Frontal cortex (tissue), 1 donor: ENCODE measurements at regions not wholly inside any gene's neighbourhood (a gene's known extent, or its start where the extent isn't known, plus 50 kb on each side); places are given as distances from the start of the nearest gene placed in this dataset. TPM values are rescaled to one million over a fixed set of nuclear protein-coding genes. Genes with fewer than 3 reads are reported as not detected.

Experiments
- small RNA-seq: library from RNA; depleted of rRNA; stranded (forward); fragments of <200 nt; gene quantifications from one replicate; pipeline ENCODE3, GENCODE V24; 2014

Small RNA genes in the stretch of these regions (small RNA-seq; reads per million reads assigned to genes)
- gene AC110588.1 (not detected), gene RF00017 (not detected), gene RNA5SP401 (not detected)
